SIG-M5 treated with dmso at 0.1 percent for 504 hours (cell line): ENCODE measurements at regions not wholly inside any gene's neighbourhood (a gene's known extent, or its start where the extent isn't known, plus 50 kb on each side); places are given as distances from the start of the nearest gene placed in this dataset.

Experiments used
- DNase-seq: peaks from one replicate; lab custom pipeline; 2025; ENCODE audit not compliant: unreplicated experiment; lab: John Stamatoyannopoulos, UW

GRCh38 chr5:18811661-18812060 is 1176.3 kb downstream of the CDH18 start:
- no peak for DNase-seq

- DNase-seq = no peak
These were observed 1159.6 kb downstream of the CDH18 start for GRCh38 chr5:18828351-18828750.

- no peak for DNase-seq
These were observed 1158.5 kb downstream of the CDH18 start for GRCh38 chr5:18829539-18829938.

GRCh38 chr5:18850216-18850615 is 1137.8 kb downstream of the CDH18 start:
- no peak for DNase-seq

- no peak for DNase-seq
These were observed 1115.0 kb downstream of the CDH18 start for GRCh38 chr5:18872978-18873377.

- DNase-seq = no peak
These were observed 1111.4 kb downstream of the CDH18 start for GRCh38 chr5:18876565-18876964.

- no peak for DNase-seq
These were observed 1106.4 kb downstream of the CDH18 start for GRCh38 chr5:18881615-18882014.

- no peak for DNase-seq
These were observed 1105.8 kb downstream of the CDH18 start for GRCh38 chr5:18882154-18882553.

GRCh38 chr5:18888821-18889220 is 1099.2 kb downstream of the CDH18 start:
- DNase-seq = no peak

GRCh38 chr5:18900644-18901043 is 1087.4 kb downstream of the CDH18 start:
- DNase-seq = no peak

- DNase-seq = no peak
These were observed 1067.0 kb downstream of the CDH18 start for GRCh38 chr5:18920966-18921365.

GRCh38 chr5:18932081-18932480 is 1055.9 kb downstream of the CDH18 start:
- no peak for DNase-seq

- no peak for DNase-seq
These were observed 1043.2 kb downstream of the CDH18 start for GRCh38 chr5:18944771-18945170.

- DNase-seq = no peak
These were observed 1033.8 kb downstream of the CDH18 start for GRCh38 chr5:18954239-18954638.

- no peak for DNase-seq
These were observed 1028.5 kb downstream of the CDH18 start for GRCh38 chr5:18959535-18959934.

GRCh38 chr5:18961234-18961633 is 1026.8 kb downstream of the CDH18 start:
- DNase-seq = no peak

GRCh38 chr5:18965893-18966292 is 1022.1 kb downstream of the CDH18 start:
- DNase-seq = no peak

- DNase-seq = no peak
These were observed 1020.4 kb downstream of the CDH18 start for GRCh38 chr5:18967637-18968036.

- no peak for DNase-seq
These were observed 1019.0 kb downstream of the CDH18 start for GRCh38 chr5:18968966-18969365.

GRCh38 chr5:18970000-18970399 is 1018.0 kb downstream of the CDH18 start:
- no peak for DNase-seq

GRCh38 chr5:18972177-18972576 is 1015.8 kb downstream of the CDH18 start:
- DNase-seq = no peak

GRCh38 chr5:18975624-18976023 is 1012.4 kb downstream of the CDH18 start:
- no peak for DNase-seq

- no peak for DNase-seq
These were observed 1010.1 kb downstream of the CDH18 start for GRCh38 chr5:18977880-18978279.

GRCh38 chr5:18984559-18985080 is 1003.4 kb downstream of the CDH18 start:
- no peak for DNase-seq
